ENCODE measurements at regions not wholly inside any gene's neighbourhood (a gene's known extent, or its start where the extent isn't known, plus 50 kb on each side); places are given as distances from the start of the nearest gene placed in this dataset.

- Mint-ChIP-seq H3K27me3 (ENCODE audit: low read depth) (no peaks in the 10 kb centered on the region), H3K4me1 (peaks cover 5% of the 10 kb centered on the region), H3K27ac (no peak overlapping the region), H3K36me3 (no peaks in the 10 kb centered on the region), H3K4me3 (no peak overlapping the region), H3K9me3 (no peaks in the 10 kb centered on the region)
- TF ChIP-seq CTCF (IDR thresholded peaks at IDR 0.05; ENCODE audit: unreplicated experiment), result no peak
- DNase-seq (ENCODE audit: low spot score in 2 of 2, unreplicated experiment in 2 of 2), result no peak
These were observed 360.6 kb upstream of the SOX9 start for GRCh38 chr17:71760062-71760720.

DNA sequence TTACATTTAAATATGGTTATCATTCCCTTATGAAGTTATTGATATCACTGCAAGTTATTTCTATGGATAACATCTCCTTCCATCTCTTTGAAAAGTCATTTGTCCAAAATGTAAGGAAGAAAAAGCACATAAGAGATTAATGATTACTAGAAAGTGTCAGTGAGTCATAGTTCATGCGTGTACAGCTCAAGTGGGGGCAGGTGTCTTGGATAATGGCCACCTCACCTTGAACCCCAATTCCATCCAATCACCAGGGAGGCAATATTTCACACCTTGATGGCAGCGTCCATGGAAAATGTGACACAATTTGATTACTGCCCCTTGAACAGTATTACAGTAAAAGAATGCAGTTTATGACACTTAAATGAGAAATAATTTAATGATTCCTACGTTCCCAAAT is 358.3 kb upstream of the SOX9 start:
- Mint-ChIP-seq H3K27ac (no peak overlapping the region), H3K4me1 (peaks cover 14% of the 10 kb centered on the region), H3K4me3 (no peak overlapping the region), H3K36me3 (no peaks in the 10 kb centered on the region), H3K9me3 (no peaks in the 10 kb centered on the region), H3K27me3 (ENCODE audit: low read depth) (no peaks in the 10 kb centered on the region)
- no peak for TF ChIP-seq CTCF (IDR thresholded peaks at IDR 0.05; ENCODE audit: unreplicated experiment)
- no peak for DNase-seq (ENCODE audit: low spot score in 2 of 2, unreplicated experiment in 2 of 2)

- Mint-ChIP-seq H3K36me3 (no peaks in the 10 kb centered on the region), H3K4me3 (no peak overlapping the region), H3K4me1 (peaks cover 18% of the 10 kb centered on the region), H3K27me3 (ENCODE audit: low read depth) (no peaks in the 10 kb centered on the region), H3K9me3 (peaks cover 4% of the 10 kb centered on the region), H3K27ac (no peak overlapping the region)
- no peak for DNase-seq (ENCODE audit: low spot score in 2 of 2, unreplicated experiment in 2 of 2)
- TF ChIP-seq CTCF (IDR thresholded peaks at IDR 0.05; ENCODE audit: unreplicated experiment), result no peak
These were observed 356.3 kb upstream of the SOX9 start for GRCh38 chr17:71764505-71764904.

DNA sequence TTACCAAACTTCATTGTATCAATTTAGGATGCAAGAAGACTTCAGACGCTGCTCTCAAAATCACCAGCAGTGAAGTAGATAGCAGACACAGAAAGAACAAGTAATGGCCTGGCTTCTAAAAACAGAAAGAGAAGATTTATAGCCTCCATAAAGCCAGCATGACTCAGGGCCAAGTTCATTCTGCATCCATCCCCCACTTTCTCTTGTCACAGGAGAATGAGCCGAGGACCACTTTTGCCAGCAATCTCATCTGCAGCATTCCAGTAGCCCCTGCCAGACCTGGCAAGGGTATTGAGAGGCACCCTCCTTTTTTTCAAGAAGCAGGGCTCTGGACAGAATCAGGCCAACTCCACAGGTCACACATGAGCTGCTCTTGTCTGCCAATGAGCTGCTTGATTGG is 355.4 kb upstream of the SOX9 start:
- Mint-ChIP-seq H3K4me3 (no peak overlapping the region), H3K27ac (no peak overlapping the region), H3K9me3 (peaks cover 4% of the 10 kb centered on the region)

DNA sequence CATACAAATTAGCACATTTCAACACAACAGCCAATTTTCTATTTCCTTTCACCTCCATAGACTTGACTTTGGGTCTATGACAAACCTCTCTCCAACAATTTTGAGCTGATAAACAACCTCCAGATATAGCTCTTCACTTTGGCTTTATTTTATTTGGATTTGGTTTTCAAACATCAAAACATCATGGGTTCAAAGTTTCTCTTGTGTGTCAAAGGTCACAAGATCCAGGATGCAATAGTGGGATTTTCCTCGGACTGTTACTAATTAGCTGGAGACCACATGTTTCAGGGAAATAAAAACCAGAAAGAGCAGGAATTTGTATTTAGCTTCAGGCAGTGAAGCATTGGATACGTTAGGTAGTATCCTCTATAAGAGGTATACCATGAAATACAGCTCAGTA is 351.0 kb upstream of the SOX9 start:
- H3K9me3 Mint-ChIP-seq, result peaks cover 20% of the 10 kb centered on the region

More for the DNA sequence above, 355.4 kb upstream of the SOX9 start:
- H3K4me1 Mint-ChIP-seq, result peaks cover 23% of the 10 kb centered on the region
- H3K27me3 Mint-ChIP-seq (ENCODE audit: low read depth), result no peaks in the 10 kb centered on the region
- no peaks in the 10 kb centered on the region for H3K36me3 Mint-ChIP-seq
- DNase-seq (ENCODE audit: low spot score in 2 of 2, unreplicated experiment in 2 of 2), result no peak
- TF ChIP-seq CTCF (IDR thresholded peaks at IDR 0.05; ENCODE audit: unreplicated experiment), result no peak

More for the DNA sequence above, 351.0 kb upstream of the SOX9 start:
- no peak for TF ChIP-seq CTCF (IDR thresholded peaks at IDR 0.05; ENCODE audit: unreplicated experiment)
- no peak overlapping the region for H3K27ac Mint-ChIP-seq
- H3K4me1 Mint-ChIP-seq, result peaks cover 24% of the 10 kb centered on the region
- H3K27me3 Mint-ChIP-seq (ENCODE audit: low read depth), result no peaks in the 10 kb centered on the region
- no peak overlapping the region for H3K4me3 Mint-ChIP-seq
- no peaks in the 10 kb centered on the region for H3K36me3 Mint-ChIP-seq
- no peak for DNase-seq (ENCODE audit: low spot score in 2 of 2, unreplicated experiment in 2 of 2)
